ENCODE measurements at regions not wholly inside any gene's neighbourhood (a gene's known extent, or its start where the extent isn't known, plus 50 kb on each side); places are given as distances from the start of the nearest gene placed in this dataset.

DNA sequence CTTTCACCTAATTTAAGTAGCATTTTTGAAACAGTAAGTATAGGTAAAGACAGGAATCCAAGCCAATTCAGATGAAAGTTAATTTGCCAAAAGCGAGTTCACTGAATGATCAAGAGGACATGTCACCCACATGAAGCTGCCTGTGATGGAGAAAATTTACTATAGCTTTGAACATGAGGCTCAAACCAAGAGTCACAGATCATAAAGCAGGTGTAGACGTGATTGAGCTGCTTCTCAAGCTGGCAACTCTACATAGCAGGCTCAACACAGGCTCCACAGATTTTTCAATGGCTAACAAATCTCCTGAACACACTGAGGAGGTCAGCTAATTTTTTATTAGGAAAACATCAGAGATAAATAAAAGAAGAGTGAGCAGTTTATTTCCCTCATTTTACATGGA is 173.7 kb downstream of the FAM114A2 start:
- no peak overlapping the region for H3K4me3 ChIP-seq
- intact Hi-C loops (cut with DNase I; ENCODE audit: low total_unique reads) = no loop called here
- H3K4me1 ChIP-seq = no peaks in the 10 kb centered on the region
- no peaks in the 10 kb centered on the region for H3K27me3 ChIP-seq
- DNase-seq (ENCODE audit: low spot score in 2 of 2) = no peak
- H3K27ac ChIP-seq = no peak overlapping the region
- TF ChIP-seq POLR2A (IDR thresholded peaks at IDR 0.05) (no peak), CTCF (IDR thresholded peaks at IDR 0.05) (no peak), POLR2AphosphoS5 (IDR thresholded peaks at IDR 0.05) (no peak)
- H3K36me3 ChIP-seq = no peaks in the 10 kb centered on the region
- no peaks in the 10 kb centered on the region for H3K9me3 ChIP-seq

DNA sequence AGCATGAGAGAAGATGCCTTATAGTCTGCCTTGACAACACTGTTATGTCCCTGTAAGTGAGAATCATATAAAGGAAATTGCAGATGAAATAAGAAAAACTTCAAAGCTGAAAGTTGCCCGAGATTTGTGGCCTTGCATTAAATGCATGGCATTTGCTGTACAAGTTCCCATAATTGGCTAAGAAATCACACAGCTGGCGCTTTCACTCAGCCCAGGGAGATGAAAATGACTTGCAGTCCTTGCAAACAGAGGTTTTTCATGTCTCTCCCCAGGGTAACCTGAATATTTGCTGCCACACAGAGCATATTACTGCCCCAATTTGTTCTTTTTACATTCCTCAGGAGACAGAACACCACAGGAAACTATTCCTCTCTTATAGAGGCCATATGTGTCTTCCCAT is 174.8 kb downstream of the FAM114A2 start:
- Histone ChIP-seq H3K27ac (no peak overlapping the region), H3K9me3 (no peaks in the 10 kb centered on the region), H3K4me3 (no peak overlapping the region), H3K36me3 (no peaks in the 10 kb centered on the region), H3K4me1 (no peaks in the 10 kb centered on the region), H3K27me3 (no peaks in the 10 kb centered on the region)
- TF ChIP-seq POLR2A (IDR thresholded peaks at IDR 0.05) (no peak), CTCF (IDR thresholded peaks at IDR 0.05) (no peak), POLR2AphosphoS5 (IDR thresholded peaks at IDR 0.05) (no peak)
- no peak for DNase-seq (ENCODE audit: low spot score in 2 of 2)
- intact Hi-C loops (cut with DNase I; ENCODE audit: low total_unique reads) = no loop called here

All from breast epithelium (tissue), 4 donors.